ENCODE measurements at regions not wholly inside any gene's neighbourhood (a gene's known extent, or its start where the extent isn't known, plus 50 kb on each side); places are given as distances from the start of the nearest gene placed in this dataset.

DNA sequence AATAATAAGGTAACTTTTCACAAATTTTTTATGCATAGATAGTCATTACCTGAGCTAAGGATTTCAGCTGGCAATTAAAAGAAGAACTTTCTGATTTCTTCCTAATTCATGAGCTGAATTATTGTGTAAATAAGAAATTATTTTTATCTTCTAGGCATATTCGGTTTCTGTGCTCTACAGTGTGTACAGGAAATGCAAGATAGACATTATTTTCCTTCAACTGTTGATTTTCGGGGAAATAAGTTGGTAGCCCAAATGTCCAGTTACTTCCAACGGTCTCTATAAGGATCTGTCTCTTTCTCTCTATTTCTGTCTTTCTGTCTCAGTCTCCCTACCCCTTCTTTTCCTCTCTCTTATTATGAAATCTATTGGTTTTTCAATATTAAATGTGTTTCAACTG, 137.3 kb upstream of the CLNK start:
- Mint-ChIP-seq H3K4me1 (ENCODE audit: low read depth) (no peaks in the 10 kb centered on the region), H3K9me3 (ENCODE audit: low read depth) (no peaks in the 10 kb centered on the region), H3K27ac (no peak overlapping the region), H3K4me3 (ENCODE audit: low read depth) (no peak overlapping the region), H3K36me3 (ENCODE audit: insufficient read depth) (no peaks in the 10 kb centered on the region), H3K27me3 (no peaks in the 10 kb centered on the region)
- TF ChIP-seq, protein P1, sequence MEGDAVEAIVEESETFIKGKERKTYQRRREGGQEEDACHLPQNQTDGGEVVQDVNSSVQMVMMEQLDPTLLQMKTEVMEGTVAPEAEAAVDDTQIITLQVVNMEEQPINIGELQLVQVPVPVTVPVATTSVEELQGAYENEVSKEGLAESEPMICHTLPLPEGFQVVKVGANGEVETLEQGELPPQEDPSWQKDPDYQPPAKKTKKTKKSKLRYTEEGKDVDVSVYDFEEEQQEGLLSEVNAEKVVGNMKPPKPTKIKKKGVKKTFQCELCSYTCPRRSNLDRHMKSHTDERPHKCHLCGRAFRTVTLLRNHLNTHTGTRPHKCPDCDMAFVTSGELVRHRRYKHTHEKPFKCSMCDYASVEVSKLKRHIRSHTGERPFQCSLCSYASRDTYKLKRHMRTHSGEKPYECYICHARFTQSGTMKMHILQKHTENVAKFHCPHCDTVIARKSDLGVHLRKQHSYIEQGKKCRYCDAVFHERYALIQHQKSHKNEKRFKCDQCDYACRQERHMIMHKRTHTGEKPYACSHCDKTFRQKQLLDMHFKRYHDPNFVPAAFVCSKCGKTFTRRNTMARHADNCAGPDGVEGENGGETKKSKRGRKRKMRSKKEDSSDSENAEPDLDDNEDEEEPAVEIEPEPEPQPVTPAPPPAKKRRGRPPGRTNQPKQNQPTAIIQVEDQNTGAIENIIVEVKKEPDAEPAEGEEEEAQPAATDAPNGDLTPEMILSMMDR (IDR thresholded peaks at IDR 0.05; ENCODE audit: unreplicated experiment) = no peak
- no peak for DNase-seq (ENCODE audit: low spot score, unreplicated experiment)

- TF ChIP-seq, protein P1 (IDR thresholded peaks at IDR 0.05; ENCODE audit: unreplicated experiment) = no peak
- Mint-ChIP-seq H3K36me3 (ENCODE audit: insufficient read depth) (no peaks in the 10 kb centered on the region), H3K4me3 (ENCODE audit: low read depth) (no peak overlapping the region), H3K4me1 (ENCODE audit: low read depth) (no peaks in the 10 kb centered on the region), H3K27me3 (no peaks in the 10 kb centered on the region), H3K27ac (no peak overlapping the region), H3K9me3 (ENCODE audit: low read depth) (no peaks in the 10 kb centered on the region)
- no peak for DNase-seq (ENCODE audit: low spot score, unreplicated experiment)
These were observed 132.0 kb upstream of the CLNK start for GRCh38 chr4:10816571-10816970.

GRCh38 chr4:10811991-10812390, 127.4 kb upstream of the CLNK start:
- Mint-ChIP-seq H3K9me3 (ENCODE audit: low read depth) (no peaks in the 10 kb centered on the region), H3K27ac (no peak overlapping the region)

DNA sequence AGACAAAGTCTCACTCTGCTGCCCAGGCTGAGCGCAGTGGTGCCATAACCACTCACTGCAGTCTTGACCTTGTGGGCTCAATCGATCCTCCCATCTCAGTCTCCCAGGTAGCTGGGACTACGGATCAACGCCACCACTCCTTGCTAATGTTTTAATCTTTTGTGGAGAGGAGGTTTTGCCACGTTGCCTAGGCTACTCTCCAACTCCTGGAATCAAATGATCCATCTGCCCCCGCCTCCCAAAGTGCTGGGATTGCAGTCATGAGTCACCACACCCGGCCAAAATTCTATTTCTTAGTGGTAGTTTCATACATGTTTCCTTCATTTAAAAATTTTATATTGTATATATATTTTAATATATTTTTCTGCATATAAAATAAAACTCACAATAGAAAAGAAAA, 125.8 kb upstream of the CLNK start:
- Mint-ChIP-seq H3K4me3 (ENCODE audit: low read depth) (no peak overlapping the region), H3K36me3 (ENCODE audit: insufficient read depth) (no peaks in the 10 kb centered on the region), H3K9me3 (ENCODE audit: low read depth) (no peaks in the 10 kb centered on the region), H3K27ac (no peak overlapping the region), H3K4me1 (ENCODE audit: low read depth) (no peaks in the 10 kb centered on the region), H3K27me3 (no peaks in the 10 kb centered on the region)
- TF ChIP-seq, protein P1 (IDR thresholded peaks at IDR 0.05; ENCODE audit: unreplicated experiment) = no peak
- no peak for DNase-seq (ENCODE audit: low spot score, unreplicated experiment)

More at GRCh38 chr4:10811991-10812390, 127.4 kb upstream of the CLNK start:
- H3K36me3 Mint-ChIP-seq (ENCODE audit: insufficient read depth) = no peaks in the 10 kb centered on the region
- H3K4me3 Mint-ChIP-seq (ENCODE audit: low read depth) = no peak overlapping the region
- TF ChIP-seq, protein P1 (IDR thresholded peaks at IDR 0.05; ENCODE audit: unreplicated experiment) = no peak
- no peaks in the 10 kb centered on the region for H3K4me1 Mint-ChIP-seq (ENCODE audit: low read depth)
- no peaks in the 10 kb centered on the region for H3K27me3 Mint-ChIP-seq
- DNase-seq (ENCODE audit: low spot score, unreplicated experiment) = no peak

DNA sequence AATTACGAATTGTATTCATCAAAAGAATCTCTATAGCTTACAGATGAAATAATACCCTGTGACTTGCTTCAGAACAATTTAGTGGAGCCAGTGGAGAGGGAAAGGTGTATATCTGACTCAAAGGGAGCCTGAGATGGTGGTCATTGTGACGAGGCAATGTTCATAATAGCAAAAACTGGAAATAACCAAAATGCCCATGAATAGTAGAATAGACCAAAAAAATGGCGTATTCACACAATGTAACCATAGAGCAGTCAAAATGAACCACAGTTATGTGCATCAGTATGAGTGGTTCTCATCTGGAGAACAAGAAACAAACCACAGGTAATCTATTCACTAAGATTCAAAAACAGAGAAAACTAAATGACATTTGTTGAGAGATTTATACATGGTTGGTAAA, 125.3 kb upstream of the CLNK start:
- H3K4me1 Mint-ChIP-seq (ENCODE audit: low read depth) = no peaks in the 10 kb centered on the region
- TF ChIP-seq, protein P1 (IDR thresholded peaks at IDR 0.05; ENCODE audit: unreplicated experiment) = no peak
- H3K36me3 Mint-ChIP-seq (ENCODE audit: insufficient read depth) = no peaks in the 10 kb centered on the region
- H3K4me3 Mint-ChIP-seq (ENCODE audit: low read depth) = no peak overlapping the region
- no peaks in the 10 kb centered on the region for H3K9me3 Mint-ChIP-seq (ENCODE audit: low read depth)
- no peak for DNase-seq (ENCODE audit: low spot score, unreplicated experiment)
- no peak overlapping the region for H3K27ac Mint-ChIP-seq
- H3K27me3 Mint-ChIP-seq = no peaks in the 10 kb centered on the region

All from progenitor cell of endocrine pancreas (in vitro differentiated cells).